PFSK-1 (cell line): ENCODE measurements at regions not wholly inside any gene's neighbourhood (a gene's known extent, or its start where the extent isn't known, plus 50 kb on each side); places are given as distances from the start of the nearest gene placed in this dataset.

ENCODE experiments used
- POLR2AphosphoS5 ChIP-seq: IDR thresholded peaks from 2 replicates; pipeline ENCODE4 v1.6.1; 2012; ENCODE audit warnings: low read depth, mild to moderate bottlenecking, control low read depth, low read length, moderate library complexity
- SIN3A ChIP-seq: IDR thresholded peaks from 2 replicates; pipeline ENCODE4 v1.6.1; 2012; ENCODE audit warnings: mild to moderate bottlenecking, low read length, moderate library complexity, borderline replicate concordance; ENCODE audit not compliant: insufficient read depth
- TF ChIP-seq, protein P1 (sequence below), 2 experiments: IDR thresholded peaks; 2 replicates each; pipeline versions ENCODE4 v1.6.1 to v1.8.0; 2011 to 2012; ENCODE audit warnings: low read depth in 2 of 2, low read length in 2 of 2, control low read depth in 1 of 2, inconsistent platforms in 1 of 2, mild to moderate bottlenecking in 1 of 2, moderate library complexity in 1 of 2; ENCODE audit not compliant: insufficient read depth in 1 of 2

DNA sequence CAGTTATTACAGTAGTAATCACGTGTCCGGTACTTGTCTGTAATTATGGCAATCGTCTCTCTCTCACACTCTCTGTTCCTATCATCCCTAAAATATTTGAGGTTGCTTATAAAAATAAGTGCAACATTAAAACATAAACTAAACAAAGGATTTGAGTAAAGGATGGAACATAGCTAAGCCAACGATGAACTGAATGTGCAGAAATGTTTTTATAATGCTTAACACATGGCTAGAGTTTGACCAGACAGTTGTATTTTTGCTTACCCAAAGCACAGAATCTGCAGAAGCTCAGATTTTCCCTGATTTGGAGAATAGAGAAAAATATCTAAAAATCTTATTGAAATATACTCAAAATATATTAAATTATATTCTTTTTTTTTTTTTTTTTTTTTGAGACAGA, 1030.9 kb downstream of the NAALADL2 start:
- TF ChIP-seq SIN3A (no peak), POLR2AphosphoS5 (no peak)
- TF ChIP-seq, protein P1, sequence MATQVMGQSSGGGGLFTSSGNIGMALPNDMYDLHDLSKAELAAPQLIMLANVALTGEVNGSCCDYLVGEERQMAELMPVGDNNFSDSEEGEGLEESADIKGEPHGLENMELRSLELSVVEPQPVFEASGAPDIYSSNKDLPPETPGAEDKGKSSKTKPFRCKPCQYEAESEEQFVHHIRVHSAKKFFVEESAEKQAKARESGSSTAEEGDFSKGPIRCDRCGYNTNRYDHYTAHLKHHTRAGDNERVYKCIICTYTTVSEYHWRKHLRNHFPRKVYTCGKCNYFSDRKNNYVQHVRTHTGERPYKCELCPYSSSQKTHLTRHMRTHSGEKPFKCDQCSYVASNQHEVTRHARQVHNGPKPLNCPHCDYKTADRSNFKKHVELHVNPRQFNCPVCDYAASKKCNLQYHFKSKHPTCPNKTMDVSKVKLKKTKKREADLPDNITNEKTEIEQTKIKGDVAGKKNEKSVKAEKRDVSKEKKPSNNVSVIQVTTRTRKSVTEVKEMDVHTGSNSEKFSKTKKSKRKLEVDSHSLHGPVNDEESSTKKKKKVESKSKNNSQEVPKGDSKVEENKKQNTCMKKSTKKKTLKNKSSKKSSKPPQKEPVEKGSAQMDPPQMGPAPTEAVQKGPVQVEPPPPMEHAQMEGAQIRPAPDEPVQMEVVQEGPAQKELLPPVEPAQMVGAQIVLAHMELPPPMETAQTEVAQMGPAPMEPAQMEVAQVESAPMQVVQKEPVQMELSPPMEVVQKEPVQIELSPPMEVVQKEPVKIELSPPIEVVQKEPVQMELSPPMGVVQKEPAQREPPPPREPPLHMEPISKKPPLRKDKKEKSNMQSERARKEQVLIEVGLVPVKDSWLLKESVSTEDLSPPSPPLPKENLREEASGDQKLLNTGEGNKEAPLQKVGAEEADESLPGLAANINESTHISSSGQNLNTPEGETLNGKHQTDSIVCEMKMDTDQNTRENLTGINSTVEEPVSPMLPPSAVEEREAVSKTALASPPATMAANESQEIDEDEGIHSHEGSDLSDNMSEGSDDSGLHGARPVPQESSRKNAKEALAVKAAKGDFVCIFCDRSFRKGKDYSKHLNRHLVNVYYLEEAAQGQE (IDR thresholded peaks at IDR 0.05; ENCODE audit: insufficient read depth in 1 of 2, low read depth in 2 of 2, low read length in 2 of 2) = no peak
